H1 (cell line): ENCODE measurements at regions not wholly inside any gene's neighbourhood (a gene's known extent, or its start where the extent isn't known, plus 50 kb on each side); places are given as distances from the start of the nearest gene placed in this dataset.

Experiments
- CTCF ChIA-PET: fragments of 300-600 bp; sonication (Branson Sonifier 250); formaldehyde crosslinking; loops from one replicate; lab custom pipeline; 2021; ENCODE audit not compliant: partially characterized antibody; lab: Charles Lee
- POLR2A ChIA-PET: fragments of 300-600 bp; sonication (Branson Sonifier 250); formaldehyde crosslinking; loops from one replicate; lab custom pipeline; 2021; ENCODE audit warnings: inconsistent platforms; ENCODE audit not compliant: partially characterized antibody; lab: Charles Lee
- DNase-seq, 2 experiments: peaks; one replicate each; pipeline versions ENCODE4 v3.0.0 to v3.0.0-alpha.2; 2010 to 2022; ENCODE audit warnings: low spot score in 2 of 2, low read depth in 1 of 2, mixed read lengths in 1 of 2
- FAIRE-seq: peaks from 2 replicates; lab custom pipeline; 2011; peaks lifted over from hg19 to GRCh38; lab: Jason Lieb, UNC
- H2AFZ ChIP-seq: 2 replicates; pipeline ENCODE4 v1.8.1; 2012; ENCODE audit warnings: low read length, inconsistent platforms
- H2AK5ac ChIP-seq: 2 replicates; pipeline ENCODE4 v1.6.1; 2013; ENCODE audit warnings: low read depth, low read length
- H2BK120ac ChIP-seq: replicated peaks from 2 replicates; pipeline ENCODE3; 2013; ENCODE audit warnings: low read depth, low read length, inconsistent platforms
- H2BK12ac ChIP-seq: 2 replicates; pipeline ENCODE4 v1.6.1; 2013; ENCODE audit warnings: low read depth, low read length
- H2BK15ac ChIP-seq: 2 replicates; pipeline ENCODE4 v1.6.1; 2013; ENCODE audit warnings: low read length
- H2BK20ac ChIP-seq: 2 replicates; pipeline ENCODE4 v1.6.1; 2013; ENCODE audit warnings: low read length
- H2BK5ac ChIP-seq: 2 replicates; pipeline ENCODE4 v1.6.1; 2013; ENCODE audit warnings: low read depth, low read length
- H3K14ac ChIP-seq: 2 replicates; pipeline ENCODE4 v1.6.1; 2013; ENCODE audit warnings: inconsistent platforms; ENCODE audit not compliant: insufficient read length
- H3K18ac ChIP-seq: 2 replicates; pipeline ENCODE4 v1.6.1; 2013; ENCODE audit warnings: low read length; ENCODE audit errors: extremely low read depth
- H3K23ac ChIP-seq: 2 replicates; pipeline ENCODE4 v1.6.1; 2013; ENCODE audit warnings: inconsistent platforms; ENCODE audit not compliant: insufficient read length
- H3K23me2 ChIP-seq: 2 replicates; pipeline ENCODE4 v1.6.1; 2013; ENCODE audit warnings: low read depth, low read length
- H3K27ac ChIP-seq: 2 replicates; pipeline ENCODE4 v1.6.1; 2011; ENCODE audit warnings: low read depth, low read length, inconsistent platforms
- H3K27me3 ChIP-seq, 4 experiments: replicated peaks in 1 of 4; 1 replicate in 1 of 4; 2 replicates in 3 of 4; pipeline versions ENCODE4 v1.6.1 to v1.8.1; 2011 to 2013; ENCODE audit warnings: low read length in 3 of 4, mild to moderate bottlenecking in 3 of 4, inconsistent platforms in 2 of 4, mixed read lengths in 2 of 4, moderate library complexity in 1 of 4; ENCODE audit not compliant: control insufficient read depth in 3 of 4, insufficient read depth in 3 of 4; ENCODE audit errors: extremely low read depth in 1 of 4
- H3K36me3 ChIP-seq, 4 experiments: 2 replicates each; pipeline versions ENCODE4 v1.6.1 to v1.8.1; 2011 to 2013; ENCODE audit warnings: mild to moderate bottlenecking in 4 of 4, low read length in 3 of 4, moderate library complexity in 2 of 4, control low read depth in 1 of 4, inconsistent platforms in 1 of 4; ENCODE audit not compliant: insufficient read depth in 4 of 4, control insufficient read depth in 2 of 4
- H3K4ac ChIP-seq: replicated peaks from 2 replicates; pipeline ENCODE3; 2013; ENCODE audit warnings: low read length, low read depth, mixed read lengths, inconsistent platforms; ENCODE audit not compliant: insufficient read length
- H3K4me1 ChIP-seq, 4 experiments: replicated peaks in 1 of 4; 1 replicate in 1 of 4; 2 replicates in 3 of 4; pipeline versions ENCODE4 v1.6.1 to v1.8.1; 2011 to 2013; ENCODE audit warnings: low read length in 3 of 4, inconsistent platforms in 2 of 4, mixed read lengths in 1 of 4; ENCODE audit not compliant: insufficient read depth in 4 of 4, control insufficient read depth in 3 of 4
- H3K4me2 ChIP-seq, 2 experiments: 2 replicates each; pipeline versions ENCODE4 v1.6.1 to v1.8.1; 2011 to 2013; ENCODE audit warnings: low read depth in 2 of 2, low read length in 2 of 2, control low read depth in 1 of 2, inconsistent platforms in 1 of 2, mild to moderate bottlenecking in 1 of 2; ENCODE audit not compliant: insufficient read depth in 1 of 2
- H3K4me3 ChIP-seq, 4 experiments: fragments of 200-600, 300-600 bp in 1 of 4; sonication (generic), shearing (Covaris generic), sonication (Bioruptor Twin) in 1 of 4; 2 replicates each; pipeline versions ENCODE4 v1.5.1 to v1.8.1; 2011 to 2016; ENCODE audit warnings: low read length in 4 of 4, low read depth in 3 of 4, control low read depth in 2 of 4, inconsistent platforms in 2 of 4, mild to moderate bottlenecking in 2 of 4, mixed read lengths in 1 of 4, moderate library complexity in 1 of 4; ENCODE audit not compliant: insufficient read depth in 2 of 4; ENCODE audit errors: extremely low read depth in 1 of 4
- H3K56ac ChIP-seq: replicated peaks from 2 replicates; pipeline ENCODE3; 2013; ENCODE audit warnings: low read depth, mild to moderate bottlenecking, mixed read lengths, low read length, inconsistent platforms; ENCODE audit not compliant: insufficient read length
- H3K79me1 ChIP-seq: 2 replicates; pipeline ENCODE4 v1.6.1; 2013; ENCODE audit warnings: low read depth, low read length, control low read depth
- H3K79me2 ChIP-seq, 2 experiments: 2 replicates each; pipeline versions ENCODE4 v1.6.1 to v1.8.1; 2012 to 2013; ENCODE audit warnings: low read length in 2 of 2, mild to moderate bottlenecking in 2 of 2, inconsistent platforms in 1 of 2; ENCODE audit not compliant: insufficient read depth in 2 of 2, control insufficient read depth in 1 of 2
- H3K9ac ChIP-seq, 4 experiments: replicated peaks in 1 of 4; 1 replicate in 1 of 4; 2 replicates in 3 of 4; pipeline versions ENCODE4 v1.6.1 to v1.8.1; 2011 to 2013; ENCODE audit warnings: low read depth in 3 of 4, low read length in 3 of 4, control low read depth in 2 of 4, mild to moderate bottlenecking in 2 of 4, moderate library complexity in 2 of 4, inconsistent platforms in 1 of 4; ENCODE audit errors: extremely low read depth in 1 of 4
- H3K9me3 ChIP-seq, 2 experiments: 2 replicates each; pipeline versions ENCODE4 v1.6.1 to v1.8.1; 2012 to 2013; ENCODE audit warnings: mild to moderate bottlenecking in 2 of 2, moderate library complexity in 2 of 2, control low read depth in 1 of 2, inconsistent platforms in 1 of 2, low read depth in 1 of 2, low read length in 1 of 2, mixed read lengths in 1 of 2; ENCODE audit not compliant: insufficient read depth in 2 of 2
- H4K20me1 ChIP-seq, 2 experiments: replicated peaks in 1 of 2; 2 replicates each; pipeline versions ENCODE3 to v1.8.1; 2011 to 2013; ENCODE audit warnings: inconsistent platforms in 2 of 2, low read length in 2 of 2, mild to moderate bottlenecking in 1 of 2; ENCODE audit not compliant: insufficient read depth in 2 of 2, control insufficient read depth in 1 of 2
- H4K5ac ChIP-seq: 2 replicates; pipeline ENCODE4 v1.6.1; 2013; ENCODE audit warnings: low read length, low read depth, mixed read lengths, inconsistent platforms; ENCODE audit not compliant: insufficient read length
- H4K8ac ChIP-seq: 2 replicates; pipeline ENCODE4 v1.8.0; 2013; ENCODE audit warnings: mild to moderate bottlenecking, moderate library complexity, low read length, inconsistent platforms; ENCODE audit not compliant: insufficient read depth; ENCODE audit errors: extremely low read depth
- H4K91ac ChIP-seq: replicated peaks from 2 replicates; pipeline ENCODE3; 2013; ENCODE audit warnings: low read length, mixed read lengths, inconsistent platforms; ENCODE audit not compliant: insufficient read length
- ATF2 ChIP-seq: IDR thresholded peaks from 2 replicates; pipeline ENCODE4 v1.6.1; 2012; ENCODE audit warnings: low read length, inconsistent platforms
- E2F6 ChIP-seq: IDR thresholded peaks from 2 replicates; pipeline ENCODE4 v1.6.1; 2012; ENCODE audit warnings: inconsistent platforms
- FOSL1 ChIP-seq: IDR thresholded peaks from 2 replicates; pipeline ENCODE4 v1.6.1; 2011; ENCODE audit warnings: mild to moderate bottlenecking, low read depth, low read length, moderate library complexity; ENCODE audit not compliant: insufficient read depth
- KDM1A ChIP-seq: fragments of 200-600, 300-600 bp; sonication (generic); IDR thresholded peaks from 2 replicates; pipeline ENCODE4 v1.7.1; 2016; ENCODE audit warnings: mild to moderate bottlenecking, low read length, borderline replicate concordance
- NANOG ChIP-seq: IDR thresholded peaks from 2 replicates; pipeline ENCODE4 v1.6.1; 2011; ENCODE audit warnings: low read length, low read depth, mild to moderate bottlenecking, inconsistent platforms; ENCODE audit not compliant: insufficient read depth, poor library complexity, severe bottlenecking
- POLR2A ChIP-seq, 2 experiments: IDR thresholded peaks; 1 replicate in 1 of 2; 2 replicates in 1 of 2; pipeline ENCODE4 v1.6.1; 2011; ENCODE audit warnings: low read depth in 2 of 2, low read length in 2 of 2, mild to moderate bottlenecking in 2 of 2; ENCODE audit errors: control extremely low read depth in 1 of 2
- SIN3A ChIP-seq, 2 experiments: IDR thresholded peaks in 1 of 2; conservative IDR thresholded peaks in 1 of 2; 2 replicates each; pipeline ENCODE4 v1.6.1; 2011 to 2012; ENCODE audit warnings: low read length in 2 of 2, improper control_type of control experiment in 1 of 2, low read depth in 1 of 2, mild to moderate bottlenecking in 1 of 2
- TCF12 ChIP-seq: IDR thresholded peaks from 2 replicates; pipeline ENCODE4 v1.6.1; 2011; ENCODE audit warnings: low read depth, mild to moderate bottlenecking, low read length
- TF ChIP-seq, protein P1 (sequence below), 3 experiments: IDR thresholded peaks; 1 replicate in 2 of 3; 2 replicates in 1 of 3; pipeline versions ENCODE4 v1.5.1 to v1.6.1; 2011; ENCODE audit warnings: low read length in 3 of 3, mild to moderate bottlenecking in 3 of 3, inconsistent platforms in 2 of 3, low read depth in 1 of 3, moderate library complexity in 1 of 3; ENCODE audit not compliant: insufficient read depth in 1 of 3; ENCODE audit errors: control extremely low read depth in 1 of 3

GRCh38 chr14:82951171-82951570, 1417.5 kb upstream of the SEL1L start:
- H2BK15ac ChIP-seq = no peak overlapping the region
- POLR2A ChIA-PET = no interaction called here
- H2BK12ac ChIP-seq = 0 out of 2 replicates have a peak overlapping the region, but pooled peaks have one; percentile 39
- peak overlapping the region; percentile 21; the same call in 1 of the 2 replicates for H2BK20ac ChIP-seq
- H3K79me1 ChIP-seq = no peaks in the 10 kb centered on the region
- H3K18ac ChIP-seq = no peak overlapping the region; the same call in 1 of the 2 replicates
- H2BK5ac ChIP-seq = peak overlapping the region; percentile 66; the same call in 1 of the 2 replicates
- H3K9me3 ChIP-seq = no peaks in the 10 kb centered on the region
- H4K8ac ChIP-seq = no peak overlapping the region
- no peak overlapping the region for H3K14ac ChIP-seq
- H2BK120ac ChIP-seq = no peak overlapping the region
- H3K23ac ChIP-seq = no peak overlapping the region
- DNase-seq = peak in 1 of 2 experiments; percentile 2
- H4K91ac ChIP-seq = no peak overlapping the region
- peak; percentile 13 for FAIRE-seq
- no peaks in the 10 kb centered on the region for H3K23me2 ChIP-seq
- H3K9ac ChIP-seq = no peak overlapping the region
- H3K56ac ChIP-seq = no peak overlapping the region
- no peaks in the 10 kb centered on the region for H3K36me3 ChIP-seq
- H3K4me1 ChIP-seq = peaks cover 0 to 8% (median 4%) of the 10 kb centered on the region in 4 experiments; a peak in 4 of 7 replicates
- H3K4ac ChIP-seq = no peak overlapping the region
- no peaks in the 10 kb centered on the region for H3K79me2 ChIP-seq
- 0 out of 2 replicates have a peak overlapping the region, but pooled peaks have one; percentile 56 for H2AK5ac ChIP-seq
- H3K4me2 ChIP-seq = peak overlapping the region; percentile 13 to 25; a peak in 2 of 4 replicates
- no peaks in the 10 kb centered on the region for H3K27me3 ChIP-seq
- H3K27ac ChIP-seq = no peak overlapping the region
- CTCF ChIA-PET = no interaction called here
- no peaks in the 10 kb centered on the region for H4K20me1 ChIP-seq
- no peak overlapping the region for H4K5ac ChIP-seq
- H2AFZ ChIP-seq = peak overlapping the region; percentile 28; the same call in 1 of the 2 replicates
- H3K4me3 ChIP-seq = peak overlapping the region in 1 of 4 experiments; percentile 26; a peak in 1 of 8 replicates
- no peak for TF ChIP-seq POLR2A (IDR thresholded peaks at IDR 0.05; ENCODE audit: control extremely low read depth in 1 of 2, low read depth in 2 of 2, low read length in 2 of 2)
- no peak for TF ChIP-seq SIN3A (conservative IDR thresholded peaks at IDR 0.05 in 1 of 2, IDR thresholded peaks at IDR 0.05 in 1 of 2; ENCODE audit: low read depth in 1 of 2, low read length in 2 of 2)
- no peak for TF ChIP-seq E2F6
- TF ChIP-seq KDM1A = no peak
- TF ChIP-seq NANOG = peak; percentile 28
- no peak for TF ChIP-seq FOSL1
- no peak for TF ChIP-seq ATF2
- no peak for TF ChIP-seq TCF12
- TF ChIP-seq, protein P1, sequence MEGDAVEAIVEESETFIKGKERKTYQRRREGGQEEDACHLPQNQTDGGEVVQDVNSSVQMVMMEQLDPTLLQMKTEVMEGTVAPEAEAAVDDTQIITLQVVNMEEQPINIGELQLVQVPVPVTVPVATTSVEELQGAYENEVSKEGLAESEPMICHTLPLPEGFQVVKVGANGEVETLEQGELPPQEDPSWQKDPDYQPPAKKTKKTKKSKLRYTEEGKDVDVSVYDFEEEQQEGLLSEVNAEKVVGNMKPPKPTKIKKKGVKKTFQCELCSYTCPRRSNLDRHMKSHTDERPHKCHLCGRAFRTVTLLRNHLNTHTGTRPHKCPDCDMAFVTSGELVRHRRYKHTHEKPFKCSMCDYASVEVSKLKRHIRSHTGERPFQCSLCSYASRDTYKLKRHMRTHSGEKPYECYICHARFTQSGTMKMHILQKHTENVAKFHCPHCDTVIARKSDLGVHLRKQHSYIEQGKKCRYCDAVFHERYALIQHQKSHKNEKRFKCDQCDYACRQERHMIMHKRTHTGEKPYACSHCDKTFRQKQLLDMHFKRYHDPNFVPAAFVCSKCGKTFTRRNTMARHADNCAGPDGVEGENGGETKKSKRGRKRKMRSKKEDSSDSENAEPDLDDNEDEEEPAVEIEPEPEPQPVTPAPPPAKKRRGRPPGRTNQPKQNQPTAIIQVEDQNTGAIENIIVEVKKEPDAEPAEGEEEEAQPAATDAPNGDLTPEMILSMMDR (IDR thresholded peaks at IDR 0.05; ENCODE audit: control extremely low read depth in 1 of 3, insufficient read depth in 1 of 3, low read depth in 1 of 3, low read length in 3 of 3) = no peak
